ENCODE measurements at regions not wholly inside any gene's neighbourhood (a gene's known extent, or its start where the extent isn't known, plus 50 kb on each side); places are given as distances from the start of the nearest gene placed in this dataset.

DNA sequence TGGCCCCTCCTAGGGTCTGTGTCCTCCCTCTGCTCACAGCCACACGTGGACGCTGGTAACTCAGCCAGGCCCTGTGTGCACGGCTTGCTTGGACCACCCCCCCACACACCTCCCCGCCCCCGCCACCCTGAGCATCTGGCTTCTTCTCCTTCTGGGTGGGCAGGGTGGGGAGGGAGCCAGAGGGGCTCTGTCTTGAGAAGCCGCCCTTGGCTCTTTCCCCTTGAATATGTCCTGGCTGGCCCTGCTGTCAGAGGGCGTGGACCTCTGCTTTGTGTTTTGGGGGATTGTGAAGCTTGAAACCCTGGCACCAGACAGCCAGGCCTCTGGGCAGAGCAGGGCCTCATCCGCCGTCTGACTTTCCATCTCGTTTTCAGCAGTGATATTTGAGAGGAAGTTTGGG is 72.1 kb downstream of the GLI2 start:
- Histone ChIP-seq H3K9ac (ENCODE audit: control insufficient read depth, insufficient read depth, low read length) (no peak overlapping the region), H3K36me3 (ENCODE audit: control insufficient read depth in 2 of 2, insufficient read depth in 2 of 2, low read length in 1 of 2) (no peaks in the 10 kb centered on the region), H3K27me3 (replicated peaks in 1 of 2; ENCODE audit: control insufficient read depth in 2 of 2, insufficient read depth in 2 of 2, low read length in 1 of 2) (peaks cover 0 to 3% of the 10 kb centered on the region in 2 experiments; a peak in 1 of 4 replicates), H3K79me2 (ENCODE audit: control insufficient read depth, insufficient read depth, low read length) (no peaks in the 10 kb centered on the region), H3K4me2 (ENCODE audit: control insufficient read depth, insufficient read depth) (no peak overlapping the region), H3K4me1 (ENCODE audit: control insufficient read depth, insufficient read depth, low read length) (peaks cover 3% of the 10 kb centered on the region; the same call in 1 of the 2 replicates), H3K4me3 (no peak overlapping the region), H2AFZ (ENCODE audit: control insufficient read depth, low read depth, low read length) (no peak overlapping the region), H3K9me3 (replicated peaks; ENCODE audit: control insufficient read depth, insufficient read depth, low read length) (no peaks in the 10 kb centered on the region), H3K27ac (ENCODE audit: control insufficient read depth, insufficient read depth) (no peak overlapping the region), H4K20me1 (ENCODE audit: control insufficient read depth, insufficient read depth) (no peaks in the 10 kb centered on the region)
- WGBS (ENCODE audit: insufficient coverage, insufficient replicate concordance, low lambda C conversion rate, missing lambda C conversion rate) = 54% methylated on average over 3 of the region's 10 CpGs
- TF ChIP-seq PAX8 (IDR thresholded peaks at IDR 0.05) (no peak), MXI1 (IDR thresholded peaks at IDR 0.05; ENCODE audit: low read depth, low read length) (no peak), KDM1A (IDR thresholded peaks at IDR 0.05; ENCODE audit: borderline replicate concordance) (no peak), POLR2AphosphoS2 (IDR thresholded peaks at IDR 0.05; ENCODE audit: low read depth, low read length) (no peak), PML (IDR thresholded peaks at IDR 0.05; ENCODE audit: low read length) (no peak), ZNF207 (IDR thresholded peaks at IDR 0.05; ENCODE audit: borderline replicate concordance) (no peak)
- TF ChIP-seq, protein P1, sequence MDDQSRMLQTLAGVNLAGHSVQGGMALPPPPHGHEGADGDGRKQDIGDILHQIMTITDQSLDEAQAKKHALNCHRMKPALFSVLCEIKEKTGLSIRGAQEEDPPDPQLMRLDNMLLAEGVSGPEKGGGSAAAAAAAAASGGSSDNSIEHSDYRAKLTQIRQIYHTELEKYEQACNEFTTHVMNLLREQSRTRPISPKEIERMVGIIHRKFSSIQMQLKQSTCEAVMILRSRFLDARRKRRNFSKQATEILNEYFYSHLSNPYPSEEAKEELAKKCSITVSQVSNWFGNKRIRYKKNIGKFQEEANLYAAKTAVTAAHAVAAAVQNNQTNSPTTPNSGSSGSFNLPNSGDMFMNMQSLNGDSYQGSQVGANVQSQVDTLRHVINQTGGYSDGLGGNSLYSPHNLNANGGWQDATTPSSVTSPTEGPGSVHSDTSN (IDR thresholded peaks at IDR 0.05; ENCODE audit: insufficient replicate concordance, low read depth, low read length) = no peak
- TF ChIP-seq, protein P2, sequence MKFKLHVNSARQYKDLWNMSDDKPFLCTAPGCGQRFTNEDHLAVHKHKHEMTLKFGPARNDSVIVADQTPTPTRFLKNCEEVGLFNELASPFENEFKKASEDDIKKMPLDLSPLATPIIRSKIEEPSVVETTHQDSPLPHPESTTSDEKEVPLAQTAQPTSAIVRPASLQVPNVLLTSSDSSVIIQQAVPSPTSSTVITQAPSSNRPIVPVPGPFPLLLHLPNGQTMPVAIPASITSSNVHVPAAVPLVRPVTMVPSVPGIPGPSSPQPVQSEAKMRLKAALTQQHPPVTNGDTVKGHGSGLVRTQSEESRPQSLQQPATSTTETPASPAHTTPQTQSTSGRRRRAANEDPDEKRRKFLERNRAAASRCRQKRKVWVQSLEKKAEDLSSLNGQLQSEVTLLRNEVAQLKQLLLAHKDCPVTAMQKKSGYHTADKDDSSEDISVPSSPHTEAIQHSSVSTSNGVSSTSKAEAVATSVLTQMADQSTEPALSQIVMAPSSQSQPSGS (IDR thresholded peaks at IDR 0.05; ENCODE audit: low read length) = no peak
- RAD21 ChIA-PET (ENCODE audit: unreplicated experiment) = no interaction called here
- no TSS peak for BruUV-seq (replicated peaks)
- DNase-seq (ENCODE audit: low read depth, low spot score) (no peak), FAIRE-seq (no peak), ATAC-seq (no peak)
- CTCF ChIA-PET = no interaction called here
- SMC1A ChIA-PET (ENCODE audit: uncharacterized antibody, unreplicated experiment) = no interaction called here
- POLR2A ChIA-PET = no interaction called here
- intact Hi-C loops (cut with micrococcal nuclease; ENCODE audit: unreplicated experiment) = no loop called here
- in situ Hi-C loops (cut with MboI) = no loop called here
